ENCODE measurements at regions not wholly inside any gene's neighbourhood (a gene's known extent, or its start where the extent isn't known, plus 50 kb on each side); places are given as distances from the start of the nearest gene placed in this dataset.

GRCh38 chr6:147116056-147116455 is 88.2 kb upstream of the STXBP5 start:
- Histone ChIP-seq H3K4me1 (peaks cover 0 to 7% (median 0%) of the 10 kb centered on the region in 6 donors), H3K27ac (peak overlapping the region in 1 of 8 donors; percentile 65), H3K9me3 (peaks cover 0 to 11% (median 2%) of the 10 kb centered on the region in 8 donors), H3K4me3 (no peak overlapping the region), H3K27me3 (replicated peaks in 1 of 7) (no peaks in the 10 kb centered on the region), H3K36me3 (no peaks in the 10 kb centered on the region)
- no peak for TF ChIP-seq POLR2AphosphoS5 (IDR thresholded peaks at IDR 0.05)
- no peak for TF ChIP-seq POLR2A (IDR thresholded peaks at IDR 0.05)
- TF ChIP-seq CTCF (IDR thresholded peaks at IDR 0.05 in 8 of 11, conservative IDR thresholded peaks at IDR 0.05 in 3 of 11): no peak
- WGBS, 5 donors: 77 to 89% (median 81%) methylated on average over 4 of the region's 4 CpGs
- no peak for DNase-seq
- intact Hi-C loops (cut with DNase I; ENCODE audit: low total_unique reads): no loop called here

GRCh38 chr6:147117011-147117410 is 87.2 kb upstream of the STXBP5 start:
- Histone ChIP-seq H3K27me3 (replicated peaks in 1 of 7) (no peaks in the 10 kb centered on the region), H3K36me3 (no peaks in the 10 kb centered on the region), H3K4me3 (no peak overlapping the region), H3K9me3 (peaks cover 0 to 11% (median 2%) of the 10 kb centered on the region in 8 donors), H3K27ac (peak overlapping the region in 6 of 8 donors; percentile 23 to 65 (median 49)), H3K4me1 (peaks cover 0 to 7% (median 0%) of the 10 kb centered on the region in 6 donors)
- intact Hi-C loops (cut with DNase I; ENCODE audit: low total_unique reads): no loop called here
- TF ChIP-seq POLR2A (IDR thresholded peaks at IDR 0.05) (no peak), POLR2AphosphoS5 (IDR thresholded peaks at IDR 0.05) (no peak), CTCF (IDR thresholded peaks at IDR 0.05 in 8 of 11, conservative IDR thresholded peaks at IDR 0.05 in 3 of 11) (no peak)
- 46 to 83% (median 65%) methylated on average over 2 of the region's 2 CpGs for WGBS, 5 donors
- DNase-seq: no peak

- H3K9me3 ChIP-seq: peaks cover 0 to 11% (median 2%) of the 10 kb centered on the region in 8 donors
- H3K27me3 ChIP-seq (replicated peaks in 1 of 7): no peaks in the 10 kb centered on the region
- peak overlapping the region in 6 of 8 donors; percentile 23 to 65 (median 49) for H3K27ac ChIP-seq
- no peak for TF ChIP-seq CTCF (IDR thresholded peaks at IDR 0.05 in 8 of 11, conservative IDR thresholded peaks at IDR 0.05 in 3 of 11)
- no peak for TF ChIP-seq POLR2A (IDR thresholded peaks at IDR 0.05)
- TF ChIP-seq POLR2AphosphoS5 (IDR thresholded peaks at IDR 0.05): no peak
- 59 to 78% (median 71%) methylated on average over 4 of the region's 4 CpGs for WGBS, 5 donors
- DNase-seq: no peak
- intact Hi-C loops (cut with DNase I; ENCODE audit: low total_unique reads): no loop called here
- H3K4me1 ChIP-seq: peaks cover 0 to 7% (median 0%) of the 10 kb centered on the region in 6 donors
- H3K36me3 ChIP-seq: no peaks in the 10 kb centered on the region
- peak overlapping the region in 1 of 8 donors; percentile 24 for H3K4me3 ChIP-seq
These were observed 86.6 kb upstream of the STXBP5 start for GRCh38 chr6:147117580-147117979.

- intact Hi-C loops (cut with DNase I; ENCODE audit: low total_unique reads): no loop called here
- Histone ChIP-seq H3K36me3 (no peaks in the 10 kb centered on the region), H3K27ac (peak overlapping the region in 1 of 8 donors; percentile 33), H3K27me3 (replicated peaks in 1 of 7) (no peaks in the 10 kb centered on the region), H3K4me1 (peaks cover 0 to 7% (median 0%) of the 10 kb centered on the region in 6 donors), H3K9me3 (peaks cover 0 to 11% (median 2%) of the 10 kb centered on the region in 8 donors), H3K4me3 (no peak overlapping the region)
- no peak for DNase-seq
- TF ChIP-seq CTCF (IDR thresholded peaks at IDR 0.05 in 8 of 11, conservative IDR thresholded peaks at IDR 0.05 in 3 of 11): no peak
- no peak for TF ChIP-seq POLR2A (IDR thresholded peaks at IDR 0.05)
- TF ChIP-seq POLR2AphosphoS5 (IDR thresholded peaks at IDR 0.05): no peak
- 80 to 97% (median 87%) methylated on average over 4 of the region's 4 CpGs for WGBS, 5 donors
These were observed 84.9 kb upstream of the STXBP5 start for GRCh38 chr6:147119310-147119709.

All from spleen (tissue), 11 donors.